Natural killer cell (primary cell): ENCODE measurements at regions not wholly inside any gene's neighbourhood (a gene's known extent, or its start where the extent isn't known, plus 50 kb on each side); places are given as distances from the start of the nearest gene placed in this dataset.

Experiments used
- ATAC-seq, 3 donors: fragments of 150-1000 bp in 2 of 3; fragments of 200-7000 bp in 1 of 3; cut with Tn5 transposase; 1 replicate in 1 of 3; 2 replicates in 2 of 3; pipeline ENCODE4 v1.10.0; 2021; ENCODE audit warnings: mild to moderate bottlenecking in 2 of 3, moderate library complexity in 2 of 3
- DNase-seq, 2 donors: peaks; one replicate each; pipeline versions ENCODE4 v3.0.0 to v3.0.0-alpha.2; 2013 to 2021; ENCODE audit warnings: mixed read lengths in 1 of 2
- H3K27ac ChIP-seq: one replicate; pipeline ENCODE4 v1.5.1; 2013; ENCODE audit warnings: mild to moderate bottlenecking, low read length
- H3K27me3 ChIP-seq: one replicate; pipeline ENCODE4 v1.6.1; 2013; ENCODE audit warnings: low read length; ENCODE audit not compliant: control insufficient read depth, insufficient read depth
- H3K36me3 ChIP-seq: one replicate; pipeline ENCODE4 v1.6.1; 2013; ENCODE audit warnings: low read length; ENCODE audit not compliant: control insufficient read depth, insufficient read depth
- H3K4me1 ChIP-seq: one replicate; pipeline ENCODE4 v1.6.1; 2013; ENCODE audit warnings: low read length; ENCODE audit not compliant: control insufficient read depth, insufficient read depth
- H3K4me3 ChIP-seq: one replicate; pipeline ENCODE4 v1.5.1; 2013; ENCODE audit warnings: low read length
- H3K9me3 ChIP-seq: one replicate; pipeline ENCODE4 v1.6.1; 2013; ENCODE audit warnings: low read length; ENCODE audit not compliant: control insufficient read depth, insufficient read depth
- H3K27ac Mint-ChIP-seq, 2 donors: one replicate each; pipeline ENCODE4 v1.8.0; 2022; ENCODE audit warnings: mild to moderate bottlenecking in 2 of 2, mixed read lengths in 2 of 2, moderate library complexity in 1 of 2
- H3K27me3 Mint-ChIP-seq, 2 donors: one replicate each; pipeline ENCODE4 v1.8.0; 2022; ENCODE audit warnings: low read depth in 2 of 2, mixed read lengths in 2 of 2
- H3K36me3 Mint-ChIP-seq: one replicate; pipeline ENCODE4 v1.8.0; 2022; ENCODE audit warnings: mixed read lengths
- H3K4me1 Mint-ChIP-seq, 2 donors: one replicate each; pipeline ENCODE4 v1.8.0; 2022; ENCODE audit warnings: mixed read lengths in 2 of 2
- H3K4me3 Mint-ChIP-seq: one replicate; pipeline ENCODE4 v1.8.0; 2022; ENCODE audit warnings: mild to moderate bottlenecking, moderate library complexity, mixed read lengths
- H3K9me3 Mint-ChIP-seq, 2 donors: one replicate each; pipeline ENCODE4 v1.8.0; 2022; ENCODE audit warnings: mixed read lengths in 2 of 2
- CTCF ChIP-seq: fragments of 200-600 bp; IDR thresholded peaks from one replicate; pipeline ENCODE4 v1.8.0; 2022; ENCODE audit warnings: antibody characterized with exemption
- WGBS: methylation state at CpG from one replicate; pipeline ENCODE4 v1.1.7; 2013; ENCODE audit warnings: missing lambda C conversion rate; ENCODE audit not compliant: insufficient coverage; 5-methylcytosine and 5-hydroxymethylcytosine counted together
- intact Hi-C: fragments of 100-400 bp; cut with micrococcal nuclease; formaldehyde crosslinking; loops from one replicate; pipeline ENCODE4 v1.14.2; 2022

- Histone ChIP-seq H3K4me1 (no peaks in the 10 kb centered on the region), H3K9me3 (peaks cover 6% of the 10 kb centered on the region), H3K27ac (no peak overlapping the region), H3K36me3 (no peaks in the 10 kb centered on the region), H3K4me3 (no peak overlapping the region), H3K27me3 (no peaks in the 10 kb centered on the region)
- no peak for ATAC-seq
- no peaks in the 10 kb centered on the region for H3K27me3 Mint-ChIP-seq
- intact Hi-C loops = no loop called here
- H3K4me3 Mint-ChIP-seq = no peak overlapping the region
- no peaks in the 10 kb centered on the region for H3K4me1 Mint-ChIP-seq
- 75% methylated on average over 7 of the region's 7 CpGs for WGBS
- H3K9me3 Mint-ChIP-seq = peaks cover 3 to 12% of the 10 kb centered on the region in 2 donors
- no peak overlapping the region for H3K27ac Mint-ChIP-seq
- peaks cover 7% of the 10 kb centered on the region for H3K36me3 Mint-ChIP-seq
- no peak for DNase-seq
- TF ChIP-seq CTCF = no peak
Observed at GRCh38 chr6:82711105-82711827, 347.6 kb downstream of the TPBG start.

- Mint-ChIP-seq H3K36me3 (peaks cover 7% of the 10 kb centered on the region), H3K27me3 (no peaks in the 10 kb centered on the region), H3K4me1 (no peaks in the 10 kb centered on the region), H3K27ac (no peak overlapping the region), H3K9me3 (peaks cover 3 to 10% of the 10 kb centered on the region in 2 donors), H3K4me3 (no peak overlapping the region)
- H3K27me3 ChIP-seq = no peaks in the 10 kb centered on the region
- no peak overlapping the region for H3K27ac ChIP-seq
- no peaks in the 10 kb centered on the region for H3K36me3 ChIP-seq
- ATAC-seq = no peak
- no peak overlapping the region for H3K4me3 ChIP-seq
- intact Hi-C loops = no loop called here
- 64% methylated on average over 2 of the region's 2 CpGs for WGBS
- H3K9me3 ChIP-seq = peaks cover 6% of the 10 kb centered on the region
- no peak for DNase-seq
- H3K4me1 ChIP-seq = no peaks in the 10 kb centered on the region
- TF ChIP-seq CTCF = no peak
Observed at GRCh38 chr6:82711971-82712370, 348.4 kb downstream of the TPBG start.

GRCh38 chr6:82712389-82712788, 348.8 kb downstream of the TPBG start:
- no peaks in the 10 kb centered on the region for H3K36me3 ChIP-seq
- 86% methylated on average over 2 of the region's 2 CpGs for WGBS
- Mint-ChIP-seq H3K27me3 (no peaks in the 10 kb centered on the region), H3K4me3 (no peak overlapping the region), H3K27ac (no peak overlapping the region), H3K4me1 (no peaks in the 10 kb centered on the region), H3K9me3 (peaks cover 6 to 8% of the 10 kb centered on the region in 2 donors), H3K36me3 (peaks cover 7% of the 10 kb centered on the region)
- H3K4me3 ChIP-seq = no peak overlapping the region
- no peaks in the 10 kb centered on the region for H3K27me3 ChIP-seq
- no peaks in the 10 kb centered on the region for H3K4me1 ChIP-seq
- DNase-seq (no peak), ATAC-seq (no peak)
- peaks cover 6% of the 10 kb centered on the region for H3K9me3 ChIP-seq
- no peak overlapping the region for H3K27ac ChIP-seq
- intact Hi-C loops = no loop called here
- TF ChIP-seq CTCF = no peak

GRCh38 chr6:82712826-82713225, 349.2 kb downstream of the TPBG start:
- Mint-ChIP-seq H3K36me3 (peaks cover 7% of the 10 kb centered on the region), H3K4me3 (no peak overlapping the region), H3K9me3 (peaks cover 6 to 8% of the 10 kb centered on the region in 2 donors), H3K27me3 (no peaks in the 10 kb centered on the region), H3K27ac (no peak overlapping the region), H3K4me1 (no peaks in the 10 kb centered on the region)
- ATAC-seq (no peak), DNase-seq (no peak)
- intact Hi-C loops = no loop called here
- no peak overlapping the region for H3K4me3 ChIP-seq
- H3K9me3 ChIP-seq = peaks cover 6% of the 10 kb centered on the region
- no peak for TF ChIP-seq CTCF
- no CpG with 5 or more reads among the region's 1 CpG for WGBS
- H3K4me1 ChIP-seq = no peaks in the 10 kb centered on the region
- H3K27ac ChIP-seq = no peak overlapping the region
- H3K36me3 ChIP-seq = no peaks in the 10 kb centered on the region
- H3K27me3 ChIP-seq = no peaks in the 10 kb centered on the region
